Mesendoderm (in vitro differentiated cells): ENCODE measurements at regions not wholly inside any gene's neighbourhood (a gene's known extent, or its start where the extent isn't known, plus 50 kb on each side); places are given as distances from the start of the nearest gene placed in this dataset.
A peak's percentile ranks its signal among the peaks of the same experiment; 100 is the strongest.

ENCODE experiments used
- DNase-seq: peaks from one replicate; pipeline ENCODE4 v3.0.0; 2013
- H2AK5ac ChIP-seq: 2 replicates; pipeline ENCODE4 v1.6.1; 2013; ENCODE audit warnings: low read length, inconsistent platforms
- H2BK120ac ChIP-seq: 2 replicates; pipeline ENCODE4 v1.6.1; 2013; ENCODE audit warnings: low read depth, mild to moderate bottlenecking, low read length, moderate library complexity, mixed read lengths
- H2BK15ac ChIP-seq: replicated peaks from 2 replicates; pipeline ENCODE4 v1.6.1; 2013; ENCODE audit warnings: low read depth, mild to moderate bottlenecking, moderate library complexity
- H2BK5ac ChIP-seq: 2 replicates; pipeline ENCODE4 v1.6.1; 2013; ENCODE audit warnings: low read length, inconsistent platforms
- H3K18ac ChIP-seq: 2 replicates; pipeline ENCODE4 v1.6.1; 2013; ENCODE audit warnings: mild to moderate bottlenecking, low read length, mixed read lengths
- H3K23ac ChIP-seq: one replicate; pipeline ENCODE4 v1.6.1; 2013; ENCODE audit warnings: low read length
- H3K27ac ChIP-seq: 2 replicates; pipeline ENCODE4 v1.5.1; 2013; ENCODE audit warnings: low read depth, mild to moderate bottlenecking, inconsistent platforms, low read length, moderate library complexity
- H3K27me3 ChIP-seq: 2 replicates; pipeline ENCODE4 v1.6.1; 2013; ENCODE audit warnings: low read length, control low read depth, mild to moderate bottlenecking, inconsistent platforms; ENCODE audit not compliant: insufficient read depth, poor library complexity
- H3K36me3 ChIP-seq: 2 replicates; pipeline ENCODE4 v1.6.1; 2013; ENCODE audit warnings: low read length, inconsistent platforms; ENCODE audit not compliant: control insufficient read depth, insufficient read depth
- H3K4ac ChIP-seq: one replicate; pipeline ENCODE4 v1.6.1; 2013; ENCODE audit warnings: low read depth, mild to moderate bottlenecking, low read length, moderate library complexity
- H3K4me1 ChIP-seq: 2 replicates; pipeline ENCODE4 v1.6.1; 2013; ENCODE audit warnings: low read depth, low read length, inconsistent platforms; ENCODE audit not compliant: control insufficient read depth
- H3K4me2 ChIP-seq: 2 replicates; pipeline ENCODE4 v1.6.1; 2013; ENCODE audit warnings: low read length
- H3K4me3 ChIP-seq: 2 replicates; pipeline ENCODE4 v1.5.1; 2013; ENCODE audit warnings: mild to moderate bottlenecking, low read length
- H3K56ac ChIP-seq: one replicate; pipeline ENCODE4 v1.6.1; 2013; ENCODE audit warnings: low read length
- H3K79me1 ChIP-seq: 2 replicates; pipeline ENCODE4 v1.6.1; 2013; ENCODE audit warnings: low read length, inconsistent platforms
- H3K79me2 ChIP-seq: 2 replicates; pipeline ENCODE4 v1.6.1; 2013; ENCODE audit warnings: mild to moderate bottlenecking, low read length; ENCODE audit not compliant: control insufficient read depth, insufficient read depth
- H3K9ac ChIP-seq: 2 replicates; pipeline ENCODE4 v1.6.1; 2013; ENCODE audit warnings: low read length, inconsistent platforms
- H4K5ac ChIP-seq: one replicate; pipeline ENCODE4 v1.6.1; 2013; ENCODE audit warnings: low read length
- H4K8ac ChIP-seq: one replicate; pipeline ENCODE4 v1.6.1; 2013; ENCODE audit warnings: low read depth, mild to moderate bottlenecking, control low read depth, low read length, moderate library complexity
- WGBS: extraction: QIAGEN DNeasy Blood & Tissue Kit; methylation state at CpG from one replicate; pipeline ENCODE4 v1.1.7; 2013; ENCODE audit warnings: low lambda C conversion rate, missing lambda C conversion rate; ENCODE audit not compliant: insufficient coverage; ENCODE audit errors: extremely low coverage; 5-methylcytosine and 5-hydroxymethylcytosine counted together

GRCh38 chr9:74309654-74310053 lies 187.5 kb upstream of the RORB start:
- H2BK5ac ChIP-seq: no peak overlapping the region
- H2AK5ac ChIP-seq: no peak overlapping the region
- H3K23ac ChIP-seq: no peak overlapping the region

GRCh38 chr9:74317235-74317634 lies 179.9 kb upstream of the RORB start:
- Histone ChIP-seq H3K9ac (no peak overlapping the region), H3K4me2 (no peak overlapping the region), H3K36me3 (no peaks in the 10 kb centered on the region), H3K4me1 (no peaks in the 10 kb centered on the region), H4K8ac (no peak overlapping the region), H2BK120ac (no peak overlapping the region), H3K27ac (no peak overlapping the region), H3K23ac (no peak overlapping the region), H4K5ac (no peak overlapping the region), H2BK15ac (no peak overlapping the region), H3K4me3 (no peak overlapping the region), H3K79me2 (no peaks in the 10 kb centered on the region), H3K18ac (no peak overlapping the region), H3K56ac (no peak overlapping the region), H3K4ac (no peak overlapping the region), H3K79me1 (no peaks in the 10 kb centered on the region), H3K27me3 (no peaks in the 10 kb centered on the region), H2BK5ac (no peak overlapping the region), H2AK5ac (no peak overlapping the region)
- no peak for DNase-seq
- no CpG with 5 or more reads among the region's 1 CpG for WGBS

More at GRCh38 chr9:74309654-74310053, 187.5 kb upstream of the RORB start:
- Histone ChIP-seq H3K18ac (no peak overlapping the region), H3K27ac (no peak overlapping the region), H3K4me3 (no peak overlapping the region), H3K36me3 (no peaks in the 10 kb centered on the region), H3K27me3 (no peaks in the 10 kb centered on the region), H3K4ac (no peak overlapping the region), H3K79me1 (no peaks in the 10 kb centered on the region), H3K4me2 (no peak overlapping the region), H3K4me1 (no peaks in the 10 kb centered on the region), H3K9ac (no peak overlapping the region), H4K8ac (no peak overlapping the region), H3K56ac (no peak overlapping the region), H4K5ac (no peak overlapping the region), H3K79me2 (no peaks in the 10 kb centered on the region), H2BK15ac (no peak overlapping the region), H2BK120ac (no peak overlapping the region)
- WGBS: no CpG with 5 or more reads among the region's 2 CpGs
- peak; percentile 18 for DNase-seq

- no peak overlapping the region for H2AK5ac ChIP-seq
- no peak overlapping the region for H3K9ac ChIP-seq
- no peak overlapping the region for H3K27ac ChIP-seq
- H3K79me2 ChIP-seq: no peaks in the 10 kb centered on the region
- no CpG with 5 or more reads among the region's 2 CpGs for WGBS
- no peaks in the 10 kb centered on the region for H3K79me1 ChIP-seq
- no peak overlapping the region for H4K8ac ChIP-seq
- H3K23ac ChIP-seq: no peak overlapping the region
- no peak overlapping the region for H3K18ac ChIP-seq
- H4K5ac ChIP-seq: no peak overlapping the region
- H2BK15ac ChIP-seq: no peak overlapping the region
- no peak overlapping the region for H3K4ac ChIP-seq
- DNase-seq: no peak
- no peak overlapping the region for H2BK120ac ChIP-seq
- H3K36me3 ChIP-seq: no peaks in the 10 kb centered on the region
- no peak overlapping the region for H3K56ac ChIP-seq
- no peak overlapping the region for H3K4me3 ChIP-seq
- no peaks in the 10 kb centered on the region for H3K27me3 ChIP-seq
- no peak overlapping the region for H3K4me2 ChIP-seq
- no peak overlapping the region for H2BK5ac ChIP-seq
- H3K4me1 ChIP-seq: no peaks in the 10 kb centered on the region
Measured at GRCh38 chr9:74321396-74321795, 175.7 kb upstream of the RORB start.

GRCh38 chr9:74322661-74323314 lies 174.3 kb upstream of the RORB start:
- no peak overlapping the region for H3K4ac ChIP-seq
- no peak overlapping the region for H2AK5ac ChIP-seq
- no peak overlapping the region for H4K8ac ChIP-seq
- no peak overlapping the region for H3K4me3 ChIP-seq
- H3K56ac ChIP-seq: no peak overlapping the region
- H3K36me3 ChIP-seq: no peaks in the 10 kb centered on the region
- H3K23ac ChIP-seq: no peak overlapping the region
- H4K5ac ChIP-seq: no peak overlapping the region
- H3K27me3 ChIP-seq: no peaks in the 10 kb centered on the region
- no CpG with 5 or more reads among the region's 3 CpGs for WGBS
- no peak overlapping the region for H3K9ac ChIP-seq
- no peaks in the 10 kb centered on the region for H3K79me2 ChIP-seq
- no peaks in the 10 kb centered on the region for H3K79me1 ChIP-seq
- no peak overlapping the region for H2BK15ac ChIP-seq
- peak; percentile 34 for DNase-seq
- H3K18ac ChIP-seq: no peak overlapping the region
- H3K4me1 ChIP-seq: no peaks in the 10 kb centered on the region
- no peak overlapping the region for H3K27ac ChIP-seq
- H2BK5ac ChIP-seq: no peak overlapping the region
- H2BK120ac ChIP-seq: no peak overlapping the region
- H3K4me2 ChIP-seq: no peak overlapping the region

- Histone ChIP-seq H2AK5ac (no peak overlapping the region), H3K79me2 (no peaks in the 10 kb centered on the region), H4K8ac (no peak overlapping the region), H3K9ac (no peak overlapping the region), H3K27ac (no peak overlapping the region), H3K4ac (no peak overlapping the region), H4K5ac (no peak overlapping the region), H3K23ac (no peak overlapping the region), H3K4me1 (no peaks in the 10 kb centered on the region), H3K18ac (no peak overlapping the region), H3K4me2 (no peak overlapping the region), H3K27me3 (no peaks in the 10 kb centered on the region), H2BK5ac (no peak overlapping the region), H2BK15ac (no peak overlapping the region), H3K36me3 (no peaks in the 10 kb centered on the region), H2BK120ac (no peak overlapping the region), H3K79me1 (no peaks in the 10 kb centered on the region), H3K4me3 (no peak overlapping the region), H3K56ac (no peak overlapping the region)
- WGBS: no CpG with 5 or more reads among the region's 2 CpGs
- no peak for DNase-seq
Measured at GRCh38 chr9:74330487-74331214, 166.5 kb upstream of the RORB start.
